Heart left ventricle (tissue), 16 donors: ENCODE measurements at regions not wholly inside any gene's neighbourhood (a gene's known extent, or its start where the extent isn't known, plus 50 kb on each side); places are given as distances from the start of the nearest gene placed in this dataset.

Experiments used
- ATAC-seq, 4 donors: fragments of 200-7000 bp; cut with Tn5 transposase; one replicate each; pipeline ENCODE4 v1.9.1; 2020 to 2022; ENCODE audit warnings: moderate library complexity in 4 of 4, mild to moderate bottlenecking in 3 of 4, moderate number of reproducible peaks in 1 of 4
- DNase-seq, 5 donors: peaks; one replicate each; pipeline ENCODE4 v3.0.0-alpha.2; 2020
- H3K27ac ChIP-seq, 12 donors: fragments of 200-600 bp; sonication (generic) in 4 of 12; one replicate each; pipeline versions ENCODE4 v1.5.0 to v1.8.0; 2016 to 2022; ENCODE audit warnings: mild to moderate bottlenecking in 2 of 12
- H3K27me3 ChIP-seq, 9 donors: fragments of 200-600 bp; sonication (generic) in 2 of 9; one replicate each; pipeline versions ENCODE4 v1.5.1 to v1.8.0; 2016 to 2022; ENCODE audit warnings: mild to moderate bottlenecking in 3 of 9
- H3K36me3 ChIP-seq, 9 donors: fragments of 200-600 bp; sonication (generic) in 2 of 9; one replicate each; pipeline versions ENCODE4 v1.5.0 to v1.8.0; 2018 to 2022; ENCODE audit warnings: mild to moderate bottlenecking in 2 of 9
- H3K4me1 ChIP-seq, 12 donors: fragments of 200-600 bp; sonication (generic) in 4 of 12; one replicate each; pipeline versions ENCODE4 v1.5.0 to v1.8.0; 2016 to 2022; ENCODE audit warnings: mild to moderate bottlenecking in 3 of 12
- H3K4me3 ChIP-seq, 12 donors: fragments of 200-600 bp; sonication (generic) in 4 of 12; one replicate each; pipeline versions ENCODE4 v1.5.0 to v1.8.0; 2017 to 2022; ENCODE audit warnings: mild to moderate bottlenecking in 9 of 12, moderate library complexity in 4 of 12
- H3K9me3 ChIP-seq, 12 donors: fragments of 200-600 bp; sonication (generic) in 4 of 12; one replicate each; pipeline versions ENCODE4 v1.5.0 to v1.8.0; 2016 to 2022; ENCODE audit warnings: mild to moderate bottlenecking in 1 of 12
- POLR2A ChIP-seq, 2 donors: fragments of 450-650 bp; IDR thresholded peaks; one replicate each; pipeline ENCODE4 v1.6.1; 2017; ENCODE audit warnings: antibody characterized with exemption in 2 of 2, mild to moderate bottlenecking in 2 of 2, moderate library complexity in 2 of 2
- WGBS, 4 donors: extraction: QIAGEN DNeasy Blood & Tissue Kit in 2 of 4; methylation state at CpG; one replicate each; pipeline versions ENCODE4 v1.1.5 to v1.1.7; 2013 to 2018; 5-methylcytosine and 5-hydroxymethylcytosine counted together
- intact Hi-C, 10 donors: fragments of 100-400 bp; cut with DNase I; formaldehyde crosslinking; loops; one replicate each; pipeline versions ENCODE4 v1.11.1 to v1.14.2; 2022
- TF ChIP-seq, protein P1 (sequence below), 12 donors: fragments of 200-600 bp; sonication (generic) in 4 of 12; IDR thresholded peaks; one replicate each; pipeline versions ENCODE4 v1.5.0 to v1.8.0; 2018 to 2022; ENCODE audit warnings: antibody characterized with exemption in 12 of 12, mild to moderate bottlenecking in 5 of 12
- donor health status: ischemic (EF 13 %, LVEDD 7.1; RV severe dilation, severe dysfunction).
- donor health status: healthy with polysubstance abuse.
- donor health status: DM: no; HTN: yes; CAD: no.
- donor health status: DM: no; HTN: no; CAD: no.
- donor health status: ischemic (EF 25% LVEDD 6.9; RV normal size, moderate dysfunction).
- donor health status: ischemic (EF 25% LVEDD 5.7; RV mildly dilated, moderate dysfunction).
- donor health status: healthy.
- donor health status: DM: yes; HTN: yes; CAD: no.
- donor health status: ischemic (EF 35%, LVEDD 5.7; RV mildly dilated, moderate dysfunction).
- donor health status: nonischemic (EF 11% LVEDD 7.7; RV severe dilation, severe dysfunction).
- donor health status: DM: yes; HTN: yes; CAD: no.
- donor health status: PGD.
- donor health status: ischemic (EF 29% LVEDD 5.4; RV normal size, mild dysfunction).
- donor health status: nonischemic (EF 23%, LVEDD 6.1; RV moderate dilation, normal function).

DNA sequence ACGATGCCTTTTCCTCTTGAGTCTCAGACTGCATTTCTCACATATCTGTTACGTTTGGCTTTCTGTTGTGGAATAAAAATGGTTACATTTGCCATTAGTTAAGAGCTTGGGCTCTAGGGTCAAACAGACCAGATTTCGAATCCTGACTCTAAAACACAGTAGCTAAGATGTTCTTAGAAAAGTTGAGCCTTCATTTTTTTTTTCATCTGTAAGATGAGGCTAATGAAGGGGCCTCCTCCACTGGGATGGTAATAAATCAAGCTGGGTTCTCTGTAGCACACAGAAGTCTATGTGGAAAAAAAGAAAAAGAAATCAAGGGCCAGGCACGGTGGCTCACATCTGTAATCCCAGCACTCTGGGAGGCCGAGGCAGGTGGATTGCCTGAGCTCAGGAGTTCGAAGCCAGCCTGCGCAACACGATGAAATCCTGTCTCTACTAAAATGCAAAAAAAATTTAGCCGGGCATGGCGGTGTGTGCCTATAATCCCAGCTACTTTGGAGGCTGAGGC is 49.9 kb upstream of the CAPRIN1 start:
- no peak for DNase-seq
- Histone ChIP-seq H3K9me3 (no peaks in the 10 kb centered on the region), H3K27ac (no peak overlapping the region), H3K27me3 (peaks cover 0 to 14% (median 2%) of the 10 kb centered on the region in 9 donors), H3K4me3 (no peak overlapping the region), H3K4me1 (peaks cover 0 to 4% (median 0%) of the 10 kb centered on the region in 12 donors), H3K36me3 (no peaks in the 10 kb centered on the region)
- no peak for ATAC-seq
- no peak for TF ChIP-seq POLR2A (IDR thresholded peaks at IDR 0.05)
- TF ChIP-seq, protein P1, sequence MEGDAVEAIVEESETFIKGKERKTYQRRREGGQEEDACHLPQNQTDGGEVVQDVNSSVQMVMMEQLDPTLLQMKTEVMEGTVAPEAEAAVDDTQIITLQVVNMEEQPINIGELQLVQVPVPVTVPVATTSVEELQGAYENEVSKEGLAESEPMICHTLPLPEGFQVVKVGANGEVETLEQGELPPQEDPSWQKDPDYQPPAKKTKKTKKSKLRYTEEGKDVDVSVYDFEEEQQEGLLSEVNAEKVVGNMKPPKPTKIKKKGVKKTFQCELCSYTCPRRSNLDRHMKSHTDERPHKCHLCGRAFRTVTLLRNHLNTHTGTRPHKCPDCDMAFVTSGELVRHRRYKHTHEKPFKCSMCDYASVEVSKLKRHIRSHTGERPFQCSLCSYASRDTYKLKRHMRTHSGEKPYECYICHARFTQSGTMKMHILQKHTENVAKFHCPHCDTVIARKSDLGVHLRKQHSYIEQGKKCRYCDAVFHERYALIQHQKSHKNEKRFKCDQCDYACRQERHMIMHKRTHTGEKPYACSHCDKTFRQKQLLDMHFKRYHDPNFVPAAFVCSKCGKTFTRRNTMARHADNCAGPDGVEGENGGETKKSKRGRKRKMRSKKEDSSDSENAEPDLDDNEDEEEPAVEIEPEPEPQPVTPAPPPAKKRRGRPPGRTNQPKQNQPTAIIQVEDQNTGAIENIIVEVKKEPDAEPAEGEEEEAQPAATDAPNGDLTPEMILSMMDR (IDR thresholded peaks at IDR 0.05): no peak
- intact Hi-C loops: loop anchor here in 1 of 10 donors (10.0 kb wide), 1 partner anchor 493 kb away; no protein-coding TSS in a partner anchor
- 82 to 87% (median 84%) methylated on average over 10 of the region's 10 CpGs for WGBS, 4 donors

DNA sequence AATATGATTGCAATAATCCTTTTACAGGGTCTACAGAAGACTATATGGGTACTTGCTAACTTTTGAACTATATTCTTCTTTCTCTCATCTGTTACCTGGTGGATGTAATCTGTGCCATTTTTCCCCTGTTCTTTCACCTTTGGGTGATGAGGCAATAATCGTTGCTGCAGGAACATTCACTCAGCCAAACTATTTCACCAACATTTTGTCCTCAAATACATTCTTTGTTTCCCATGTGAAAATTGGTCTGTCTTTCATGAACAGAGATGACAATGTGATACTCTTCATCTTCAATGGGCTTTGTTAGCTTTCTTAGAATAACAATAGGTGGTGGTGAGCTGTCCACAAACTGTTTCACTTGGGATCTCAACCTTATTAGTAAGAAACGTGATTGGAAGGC is 52.1 kb upstream of the CAPRIN1 start:
- DNase-seq (no peak), ATAC-seq (no peak)
- Histone ChIP-seq H3K9me3 (no peaks in the 10 kb centered on the region), H3K27ac (no peak overlapping the region), H3K27me3 (peaks cover 0 to 14% (median 2%) of the 10 kb centered on the region in 9 donors), H3K36me3 (no peaks in the 10 kb centered on the region), H3K4me3 (no peak overlapping the region), H3K4me1 (peaks cover 0 to 4% (median 0%) of the 10 kb centered on the region in 12 donors)
- intact Hi-C loops: loop anchor here in 9 of 10 donors (5.0 to 10.0 kb wide), 10 partner anchors 48 to 495 kb away; partner anchors contain the start of genes NAT10 (in 6 of the 9) and CAPRIN1 (in 1 of the 9)
- TF ChIP-seq, protein P1 (IDR thresholded peaks at IDR 0.05): no peak
- no peak for TF ChIP-seq POLR2A (IDR thresholded peaks at IDR 0.05)
- 61 to 71% (median 65%) methylated on average over 2 of the region's 2 CpGs for WGBS, 4 donors

DNA sequence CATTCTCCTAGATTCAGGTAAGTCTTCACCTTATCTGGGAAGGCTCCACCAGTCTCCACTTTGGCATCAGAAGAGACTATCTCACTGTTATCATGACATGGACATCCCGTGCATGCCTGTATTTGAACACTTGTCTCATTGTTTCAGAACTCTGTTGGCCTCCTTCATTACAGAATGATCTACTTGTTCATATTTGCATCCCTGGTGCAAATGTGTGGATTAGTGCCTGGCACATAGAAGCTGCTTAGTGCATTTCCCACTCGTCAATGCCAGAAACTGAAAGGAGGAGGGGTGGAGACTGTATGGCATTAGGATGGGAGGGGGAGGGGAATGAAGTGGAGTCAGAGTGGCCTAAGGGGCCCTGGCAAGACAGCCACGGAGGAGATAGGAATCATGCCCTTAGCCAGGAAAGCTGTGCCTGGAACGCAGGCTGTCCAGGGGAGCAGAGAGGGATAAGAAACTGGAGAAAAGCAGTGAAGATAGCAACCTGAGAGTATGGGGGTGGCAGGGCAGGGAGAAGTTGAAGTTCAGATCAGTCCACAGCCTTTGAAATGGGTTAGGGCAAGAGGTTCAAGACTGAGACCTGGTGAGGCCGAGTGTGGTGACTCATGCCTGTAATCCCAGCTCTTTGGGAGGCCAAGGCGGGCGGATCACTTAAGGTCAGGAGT is 53.8 kb upstream of the CAPRIN1 start:
- 45 to 56% (median 48%) methylated on average over 7 of the region's 7 CpGs for WGBS, 4 donors
- intact Hi-C loops: loop anchor here (1.0 to 10.0 kb wide), 14 partner anchors 50 to 497 kb away; partner anchors contain the start of genes NAT10 (in 7 of the 10), ABTB2 (in 3 of the 10) and CAPRIN1 (in 1 of the 10)
- Histone ChIP-seq H3K4me1 (peaks cover 0 to 4% (median 0%) of the 10 kb centered on the region in 12 donors), H3K4me3 (no peak overlapping the region), H3K9me3 (no peaks in the 10 kb centered on the region), H3K27ac (no peak overlapping the region), H3K36me3 (no peaks in the 10 kb centered on the region), H3K27me3 (peaks cover 0 to 14% (median 2%) of the 10 kb centered on the region in 9 donors)
- ATAC-seq (no peak), DNase-seq (no peak)
- TF ChIP-seq, protein P1 (IDR thresholded peaks at IDR 0.05): no peak
- no peak for TF ChIP-seq POLR2A (IDR thresholded peaks at IDR 0.05)
